H1 (cell line): ENCODE measurements at regions not wholly inside any gene's neighbourhood (a gene's known extent, or its start where the extent isn't known, plus 50 kb on each side); places are given as distances from the start of the nearest gene placed in this dataset.

Source experiments
- CTCF ChIA-PET: fragments of 300-600 bp; sonication (Branson Sonifier 250); formaldehyde crosslinking; loops from one replicate; lab custom pipeline; 2021; ENCODE audit not compliant: partially characterized antibody; lab: Charles Lee
- POLR2A ChIA-PET: fragments of 300-600 bp; sonication (Branson Sonifier 250); formaldehyde crosslinking; loops from one replicate; lab custom pipeline; 2021; ENCODE audit warnings: inconsistent platforms; ENCODE audit not compliant: partially characterized antibody; lab: Charles Lee
- DNase-seq, 2 experiments: peaks; one replicate each; pipeline versions ENCODE4 v3.0.0 to v3.0.0-alpha.2; 2010 to 2022; ENCODE audit warnings: low spot score in 2 of 2, low read depth in 1 of 2, mixed read lengths in 1 of 2
- FAIRE-seq: peaks from 2 replicates; lab custom pipeline; 2011; peaks lifted over from hg19 to GRCh38; lab: Jason Lieb, UNC
- H2AFZ ChIP-seq: 2 replicates; pipeline ENCODE4 v1.8.1; 2012; ENCODE audit warnings: low read length, inconsistent platforms
- H2AK5ac ChIP-seq: 2 replicates; pipeline ENCODE4 v1.6.1; 2013; ENCODE audit warnings: low read depth, low read length
- H2BK120ac ChIP-seq: replicated peaks from 2 replicates; pipeline ENCODE3; 2013; ENCODE audit warnings: low read depth, low read length, inconsistent platforms
- H2BK12ac ChIP-seq: 2 replicates; pipeline ENCODE4 v1.6.1; 2013; ENCODE audit warnings: low read depth, low read length
- H2BK15ac ChIP-seq: 2 replicates; pipeline ENCODE4 v1.6.1; 2013; ENCODE audit warnings: low read length
- H2BK20ac ChIP-seq: 2 replicates; pipeline ENCODE4 v1.6.1; 2013; ENCODE audit warnings: low read length
- H2BK5ac ChIP-seq: 2 replicates; pipeline ENCODE4 v1.6.1; 2013; ENCODE audit warnings: low read depth, low read length
- H3K14ac ChIP-seq: 2 replicates; pipeline ENCODE4 v1.6.1; 2013; ENCODE audit warnings: inconsistent platforms; ENCODE audit not compliant: insufficient read length
- H3K18ac ChIP-seq: 2 replicates; pipeline ENCODE4 v1.6.1; 2013; ENCODE audit warnings: low read length; ENCODE audit errors: extremely low read depth
- H3K23ac ChIP-seq: 2 replicates; pipeline ENCODE4 v1.6.1; 2013; ENCODE audit warnings: inconsistent platforms; ENCODE audit not compliant: insufficient read length
- H3K23me2 ChIP-seq: 2 replicates; pipeline ENCODE4 v1.6.1; 2013; ENCODE audit warnings: low read depth, low read length
- H3K27ac ChIP-seq: 2 replicates; pipeline ENCODE4 v1.6.1; 2011; ENCODE audit warnings: low read depth, low read length, inconsistent platforms
- H3K27me3 ChIP-seq, 4 experiments: replicated peaks in 1 of 4; 1 replicate in 1 of 4; 2 replicates in 3 of 4; pipeline versions ENCODE4 v1.6.1 to v1.8.1; 2011 to 2013; ENCODE audit warnings: low read length in 3 of 4, mild to moderate bottlenecking in 3 of 4, inconsistent platforms in 2 of 4, mixed read lengths in 2 of 4, moderate library complexity in 1 of 4; ENCODE audit not compliant: control insufficient read depth in 3 of 4, insufficient read depth in 3 of 4; ENCODE audit errors: extremely low read depth in 1 of 4
- H3K36me3 ChIP-seq, 4 experiments: 2 replicates each; pipeline versions ENCODE4 v1.6.1 to v1.8.1; 2011 to 2013; ENCODE audit warnings: mild to moderate bottlenecking in 4 of 4, low read length in 3 of 4, moderate library complexity in 2 of 4, control low read depth in 1 of 4, inconsistent platforms in 1 of 4; ENCODE audit not compliant: insufficient read depth in 4 of 4, control insufficient read depth in 2 of 4
- H3K4ac ChIP-seq: replicated peaks from 2 replicates; pipeline ENCODE3; 2013; ENCODE audit warnings: low read length, low read depth, mixed read lengths, inconsistent platforms; ENCODE audit not compliant: insufficient read length
- H3K4me1 ChIP-seq, 4 experiments: replicated peaks in 1 of 4; 1 replicate in 1 of 4; 2 replicates in 3 of 4; pipeline versions ENCODE4 v1.6.1 to v1.8.1; 2011 to 2013; ENCODE audit warnings: low read length in 3 of 4, inconsistent platforms in 2 of 4, mixed read lengths in 1 of 4; ENCODE audit not compliant: insufficient read depth in 4 of 4, control insufficient read depth in 3 of 4
- H3K4me2 ChIP-seq, 2 experiments: 2 replicates each; pipeline versions ENCODE4 v1.6.1 to v1.8.1; 2011 to 2013; ENCODE audit warnings: low read depth in 2 of 2, low read length in 2 of 2, control low read depth in 1 of 2, inconsistent platforms in 1 of 2, mild to moderate bottlenecking in 1 of 2; ENCODE audit not compliant: insufficient read depth in 1 of 2
- H3K4me3 ChIP-seq, 4 experiments: fragments of 200-600, 300-600 bp in 1 of 4; sonication (generic), shearing (Covaris generic), sonication (Bioruptor Twin) in 1 of 4; 2 replicates each; pipeline versions ENCODE4 v1.5.1 to v1.8.1; 2011 to 2016; ENCODE audit warnings: low read length in 4 of 4, low read depth in 3 of 4, control low read depth in 2 of 4, inconsistent platforms in 2 of 4, mild to moderate bottlenecking in 2 of 4, mixed read lengths in 1 of 4, moderate library complexity in 1 of 4; ENCODE audit not compliant: insufficient read depth in 2 of 4; ENCODE audit errors: extremely low read depth in 1 of 4
- H3K56ac ChIP-seq: replicated peaks from 2 replicates; pipeline ENCODE3; 2013; ENCODE audit warnings: low read depth, mild to moderate bottlenecking, mixed read lengths, low read length, inconsistent platforms; ENCODE audit not compliant: insufficient read length
- H3K79me1 ChIP-seq: 2 replicates; pipeline ENCODE4 v1.6.1; 2013; ENCODE audit warnings: low read depth, low read length, control low read depth
- H3K79me2 ChIP-seq, 2 experiments: 2 replicates each; pipeline versions ENCODE4 v1.6.1 to v1.8.1; 2012 to 2013; ENCODE audit warnings: low read length in 2 of 2, mild to moderate bottlenecking in 2 of 2, inconsistent platforms in 1 of 2; ENCODE audit not compliant: insufficient read depth in 2 of 2, control insufficient read depth in 1 of 2
- H3K9ac ChIP-seq, 4 experiments: replicated peaks in 1 of 4; 1 replicate in 1 of 4; 2 replicates in 3 of 4; pipeline versions ENCODE4 v1.6.1 to v1.8.1; 2011 to 2013; ENCODE audit warnings: low read depth in 3 of 4, low read length in 3 of 4, control low read depth in 2 of 4, mild to moderate bottlenecking in 2 of 4, moderate library complexity in 2 of 4, inconsistent platforms in 1 of 4; ENCODE audit errors: extremely low read depth in 1 of 4
- H3K9me3 ChIP-seq, 2 experiments: 2 replicates each; pipeline versions ENCODE4 v1.6.1 to v1.8.1; 2012 to 2013; ENCODE audit warnings: mild to moderate bottlenecking in 2 of 2, moderate library complexity in 2 of 2, control low read depth in 1 of 2, inconsistent platforms in 1 of 2, low read depth in 1 of 2, low read length in 1 of 2, mixed read lengths in 1 of 2; ENCODE audit not compliant: insufficient read depth in 2 of 2
- H4K20me1 ChIP-seq, 2 experiments: replicated peaks in 1 of 2; 2 replicates each; pipeline versions ENCODE3 to v1.8.1; 2011 to 2013; ENCODE audit warnings: inconsistent platforms in 2 of 2, low read length in 2 of 2, mild to moderate bottlenecking in 1 of 2; ENCODE audit not compliant: insufficient read depth in 2 of 2, control insufficient read depth in 1 of 2
- H4K5ac ChIP-seq: 2 replicates; pipeline ENCODE4 v1.6.1; 2013; ENCODE audit warnings: low read length, low read depth, mixed read lengths, inconsistent platforms; ENCODE audit not compliant: insufficient read length
- H4K8ac ChIP-seq: 2 replicates; pipeline ENCODE4 v1.8.0; 2013; ENCODE audit warnings: mild to moderate bottlenecking, moderate library complexity, low read length, inconsistent platforms; ENCODE audit not compliant: insufficient read depth; ENCODE audit errors: extremely low read depth
- H4K91ac ChIP-seq: replicated peaks from 2 replicates; pipeline ENCODE3; 2013; ENCODE audit warnings: low read length, mixed read lengths, inconsistent platforms; ENCODE audit not compliant: insufficient read length
- BCL11A ChIP-seq, 2 experiments: IDR thresholded peaks; one replicate each; pipeline ENCODE4 v1.6.1; 2011; ENCODE audit warnings: low read depth in 2 of 2, low read length in 2 of 2, mild to moderate bottlenecking in 2 of 2
- MAFK ChIP-seq: IDR thresholded peaks from 2 replicates; pipeline ENCODE4 v1.6.1; 2012; ENCODE audit warnings: low read depth, mild to moderate bottlenecking, improper control_type of control experiment, low read length
- RFX5 ChIP-seq: IDR thresholded peaks from 2 replicates; pipeline ENCODE4 v1.6.1; 2011; ENCODE audit warnings: low read depth, low read length, improper control_type of control experiment, borderline replicate concordance
- RXRA ChIP-seq: IDR thresholded peaks from 2 replicates; pipeline ENCODE4 v1.6.1; 2011; ENCODE audit warnings: low read depth, mild to moderate bottlenecking, low read length, moderate library complexity; ENCODE audit not compliant: insufficient read depth
- SIRT6 ChIP-seq: IDR thresholded peaks from one replicate; pipeline ENCODE4 v1.7.1; 2012; ENCODE audit warnings: low read length, inconsistent platforms
- SP1 ChIP-seq: IDR thresholded peaks from 2 replicates; pipeline ENCODE4 v1.6.1; 2011; ENCODE audit warnings: low read depth, low read length
- SRF ChIP-seq: IDR thresholded peaks from 2 replicates; pipeline ENCODE4 v1.6.1; 2011; ENCODE audit warnings: mild to moderate bottlenecking, low read depth, low read length, moderate library complexity
- TBP ChIP-seq: IDR thresholded peaks from 2 replicates; pipeline ENCODE4 v1.6.1; 2011; ENCODE audit warnings: low read depth, low read length, improper control_type of control experiment
- WGBS, 2 experiments: shearing (Covaris generic) in 1 of 2; methylation state at CpG; one replicate each; pipeline versions ENCODE4 v1.1.6 to v1.1.7; 2013 to 2015; ENCODE audit warnings: low lambda C conversion rate in 2 of 2, mixed read lengths in 2 of 2, inconsistent platforms in 1 of 2, low coverage in 1 of 2, missing lambda C conversion rate in 1 of 2; ENCODE audit not compliant: insufficient replicate concordance in 2 of 2, insufficient coverage in 1 of 2, insufficient read length in 1 of 2; ENCODE audit errors: extremely low coverage in 1 of 2, missing lambda C conversion rate in 1 of 2; 5-methylcytosine and 5-hydroxymethylcytosine counted together
- TF ChIP-seq, protein P1 (sequence below): IDR thresholded peaks from 2 replicates; pipeline ENCODE4 v1.6.1; 2012; ENCODE audit warnings: inconsistent platforms

GRCh38 chr18:47420130-47420529 lies 168.7 kb upstream of the SKOR2 start:
- no peak overlapping the region for H3K9ac ChIP-seq
- no peak overlapping the region for H4K8ac ChIP-seq
- DNase-seq (no peak), FAIRE-seq (no peak)
- H3K4me3 ChIP-seq, result no peak overlapping the region
- no peak overlapping the region for H2BK120ac ChIP-seq
- no peaks in the 10 kb centered on the region; the same call in 1 of the 2 replicates for H3K79me1 ChIP-seq
- ChIA-PET POLR2A (no interaction called here), CTCF (interaction anchor here (0.7 to 3.0 kb wide), 5 partner anchors 22 to 341 kb away, joined by 3 to 9 read pairs (median 4); no protein-coding TSS in a partner anchor)
- H3K79me2 ChIP-seq, result no peaks in the 10 kb centered on the region
- H3K9me3 ChIP-seq, result no peaks in the 10 kb centered on the region
- peaks cover 10 to 65% (median 54%) of the 10 kb centered on the region in 4 experiments for H3K27me3 ChIP-seq
- no peak overlapping the region for H2BK12ac ChIP-seq
- WGBS, 2 experiments, result 90% methylated on average over 3 of the region's 4 CpGs; no CpG with 5 or more reads in 1 of the 2 experiments
- no peak overlapping the region for H4K91ac ChIP-seq
- no peak overlapping the region for H3K27ac ChIP-seq
- no peak overlapping the region for H3K23ac ChIP-seq
- no peak overlapping the region for H2BK15ac ChIP-seq
- TF ChIP-seq MAFK, result no peak
- no peak for TF ChIP-seq RFX5
- TF ChIP-seq SIRT6, result no peak
- TF ChIP-seq BCL11A (IDR thresholded peaks at IDR 0.05; ENCODE audit: low read depth in 2 of 2, low read length in 2 of 2), result no peak
- TF ChIP-seq, protein P1, sequence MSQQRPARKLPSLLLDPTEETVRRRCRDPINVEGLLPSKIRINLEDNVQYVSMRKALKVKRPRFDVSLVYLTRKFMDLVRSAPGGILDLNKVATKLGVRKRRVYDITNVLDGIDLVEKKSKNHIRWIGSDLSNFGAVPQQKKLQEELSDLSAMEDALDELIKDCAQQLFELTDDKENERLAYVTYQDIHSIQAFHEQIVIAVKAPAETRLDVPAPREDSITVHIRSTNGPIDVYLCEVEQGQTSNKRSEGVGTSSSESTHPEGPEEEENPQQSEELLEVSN, result no peak
- TF ChIP-seq TBP, result no peak
- no peak for TF ChIP-seq RXRA
- no peak for TF ChIP-seq SP1
- no peak for TF ChIP-seq SRF
- peaks cover 2% of the 10 kb centered on the region; the same call in 1 of the 2 replicates for H3K23me2 ChIP-seq
- no peak overlapping the region for H3K14ac ChIP-seq
- H3K36me3 ChIP-seq, result no peaks in the 10 kb centered on the region
- H2BK20ac ChIP-seq, result no peak overlapping the region
- no peak overlapping the region for H2AK5ac ChIP-seq
- no peak overlapping the region for H4K5ac ChIP-seq
- H3K4me2 ChIP-seq, result no peak overlapping the region
- H3K56ac ChIP-seq, result no peak overlapping the region
- H4K20me1 ChIP-seq, result no peaks in the 10 kb centered on the region
- H2BK5ac ChIP-seq, result no peak overlapping the region
- H3K4me1 ChIP-seq, result peaks cover 0 to 4% (median 1%) of the 10 kb centered on the region in 4 experiments; a peak in 3 of 7 replicates
- H3K4ac ChIP-seq, result no peak overlapping the region
- H2AFZ ChIP-seq, result no peak overlapping the region
- no peak overlapping the region for H3K18ac ChIP-seq
